Breast epithelium (tissue), 3 donors: ENCODE measurements at regions not wholly inside any gene's neighbourhood (a gene's known extent, or its start where the extent isn't known, plus 50 kb on each side); places are given as distances from the start of the nearest gene placed in this dataset.

Experiments
- POLR2AphosphoS5 ChIP-seq, 3 donors: sonication (generic); formaldehyde crosslinking; IDR thresholded peaks; one replicate each; pipeline ENCODE4 v1.6.1; 2017; ENCODE audit warnings: antibody characterized with exemption in 3 of 3
- TF ChIP-seq, protein P1 (sequence below), 3 donors: fragments of 450-650 bp; IDR thresholded peaks; one replicate each; pipeline ENCODE4 v1.5.1; 2016 to 2017; ENCODE audit warnings: antibody characterized with exemption in 3 of 3, mild to moderate bottlenecking in 3 of 3, moderate library complexity in 3 of 3

GRCh38 chr10:128934492-128934891 is 532.5 kb upstream of the MGMT start:
- TF ChIP-seq POLR2AphosphoS5 (IDR thresholded peaks at IDR 0.05) = no peak
- TF ChIP-seq, protein P1, sequence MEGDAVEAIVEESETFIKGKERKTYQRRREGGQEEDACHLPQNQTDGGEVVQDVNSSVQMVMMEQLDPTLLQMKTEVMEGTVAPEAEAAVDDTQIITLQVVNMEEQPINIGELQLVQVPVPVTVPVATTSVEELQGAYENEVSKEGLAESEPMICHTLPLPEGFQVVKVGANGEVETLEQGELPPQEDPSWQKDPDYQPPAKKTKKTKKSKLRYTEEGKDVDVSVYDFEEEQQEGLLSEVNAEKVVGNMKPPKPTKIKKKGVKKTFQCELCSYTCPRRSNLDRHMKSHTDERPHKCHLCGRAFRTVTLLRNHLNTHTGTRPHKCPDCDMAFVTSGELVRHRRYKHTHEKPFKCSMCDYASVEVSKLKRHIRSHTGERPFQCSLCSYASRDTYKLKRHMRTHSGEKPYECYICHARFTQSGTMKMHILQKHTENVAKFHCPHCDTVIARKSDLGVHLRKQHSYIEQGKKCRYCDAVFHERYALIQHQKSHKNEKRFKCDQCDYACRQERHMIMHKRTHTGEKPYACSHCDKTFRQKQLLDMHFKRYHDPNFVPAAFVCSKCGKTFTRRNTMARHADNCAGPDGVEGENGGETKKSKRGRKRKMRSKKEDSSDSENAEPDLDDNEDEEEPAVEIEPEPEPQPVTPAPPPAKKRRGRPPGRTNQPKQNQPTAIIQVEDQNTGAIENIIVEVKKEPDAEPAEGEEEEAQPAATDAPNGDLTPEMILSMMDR (IDR thresholded peaks at IDR 0.05) = no peak
